ENCODE measurements at regions not wholly inside any gene's neighbourhood (a gene's known extent, or its start where the extent isn't known, plus 50 kb on each side); places are given as distances from the start of the nearest gene placed in this dataset.

- no peak for TF ChIP-seq POLR2A (IDR thresholded peaks at IDR 0.05)
- TF ChIP-seq, protein P1, sequence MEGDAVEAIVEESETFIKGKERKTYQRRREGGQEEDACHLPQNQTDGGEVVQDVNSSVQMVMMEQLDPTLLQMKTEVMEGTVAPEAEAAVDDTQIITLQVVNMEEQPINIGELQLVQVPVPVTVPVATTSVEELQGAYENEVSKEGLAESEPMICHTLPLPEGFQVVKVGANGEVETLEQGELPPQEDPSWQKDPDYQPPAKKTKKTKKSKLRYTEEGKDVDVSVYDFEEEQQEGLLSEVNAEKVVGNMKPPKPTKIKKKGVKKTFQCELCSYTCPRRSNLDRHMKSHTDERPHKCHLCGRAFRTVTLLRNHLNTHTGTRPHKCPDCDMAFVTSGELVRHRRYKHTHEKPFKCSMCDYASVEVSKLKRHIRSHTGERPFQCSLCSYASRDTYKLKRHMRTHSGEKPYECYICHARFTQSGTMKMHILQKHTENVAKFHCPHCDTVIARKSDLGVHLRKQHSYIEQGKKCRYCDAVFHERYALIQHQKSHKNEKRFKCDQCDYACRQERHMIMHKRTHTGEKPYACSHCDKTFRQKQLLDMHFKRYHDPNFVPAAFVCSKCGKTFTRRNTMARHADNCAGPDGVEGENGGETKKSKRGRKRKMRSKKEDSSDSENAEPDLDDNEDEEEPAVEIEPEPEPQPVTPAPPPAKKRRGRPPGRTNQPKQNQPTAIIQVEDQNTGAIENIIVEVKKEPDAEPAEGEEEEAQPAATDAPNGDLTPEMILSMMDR (IDR thresholded peaks at IDR 0.05 in 4 of 5, conservative IDR thresholded peaks at IDR 0.05 in 1 of 5) = no peak
These were observed 59.4 kb upstream of the ARSJ start for GRCh38 chr4:114038762-114039387.

All from gastrocnemius medialis (tissue), 4 donors.